Tibial nerve (tissue), 4 donors: ENCODE measurements at regions not wholly inside any gene's neighbourhood (a gene's known extent, or its start where the extent isn't known, plus 50 kb on each side); places are given as distances from the start of the nearest gene placed in this dataset.

Experiments used
- DNase-seq, 2 donors: peaks; one replicate each; pipeline ENCODE4 v3.0.0-alpha.2; 2019; ENCODE audit warnings: low spot score in 2 of 2
- H3K27ac ChIP-seq, 4 donors: fragments of 200-600 bp; sonication (generic) in 3 of 4; one replicate each; pipeline ENCODE4 v1.5.1; 2017 to 2019; ENCODE audit warnings: mild to moderate bottlenecking in 1 of 4
- H3K27me3 ChIP-seq, 2 donors: fragments of 200-600 bp; sonication (generic) in 1 of 2; one replicate each; pipeline versions ENCODE4 v1.5.1 to v1.6.0; 2017 to 2019
- H3K36me3 ChIP-seq, 3 donors: fragments of 200-600 bp; sonication (generic); one replicate each; pipeline ENCODE4 v1.5.1; 2018 to 2019
- H3K4me1 ChIP-seq, 4 donors: fragments of 200-600 bp; sonication (generic) in 3 of 4; one replicate each; pipeline ENCODE4 v1.5.1; 2017 to 2019
- H3K4me3 ChIP-seq, 4 donors: fragments of 200-600 bp; sonication (generic) in 3 of 4; one replicate each; pipeline ENCODE4 v1.5.1; 2017 to 2019; ENCODE audit warnings: mild to moderate bottlenecking in 1 of 4, moderate library complexity in 1 of 4
- H3K9me3 ChIP-seq, 4 donors: fragments of 200-600 bp; sonication (generic) in 3 of 4; one replicate each; pipeline ENCODE4 v1.5.1; 2017 to 2019
- EP300 ChIP-seq, 2 donors: sonication (generic); formaldehyde crosslinking; IDR thresholded peaks; one replicate each; pipeline ENCODE4 v1.6.1; 2017; ENCODE audit warnings: antibody characterized with exemption in 2 of 2, mild to moderate bottlenecking in 1 of 2
- POLR2A ChIP-seq, 2 donors: fragments of 450-650 bp; IDR thresholded peaks; one replicate each; pipeline ENCODE4 v1.6.1; 2017; ENCODE audit warnings: antibody characterized with exemption in 2 of 2, mild to moderate bottlenecking in 2 of 2, moderate library complexity in 2 of 2
- WGBS, 2 donors: methylation state at CpG; one replicate each; pipeline ENCODE4 v1.1.5; 2018; 5-methylcytosine and 5-hydroxymethylcytosine counted together
- TF ChIP-seq, protein P1 (sequence below), 5 experiments: fragments of 200-600 bp in 3 of 5; fragments of 450-650 bp in 2 of 5; sonication (generic) in 3 of 5; IDR thresholded peaks; one replicate each; pipeline ENCODE4 v1.5.1; 2016 to 2019; ENCODE audit warnings: antibody characterized with exemption in 5 of 5, mild to moderate bottlenecking in 3 of 5, moderate library complexity in 2 of 5

DNA sequence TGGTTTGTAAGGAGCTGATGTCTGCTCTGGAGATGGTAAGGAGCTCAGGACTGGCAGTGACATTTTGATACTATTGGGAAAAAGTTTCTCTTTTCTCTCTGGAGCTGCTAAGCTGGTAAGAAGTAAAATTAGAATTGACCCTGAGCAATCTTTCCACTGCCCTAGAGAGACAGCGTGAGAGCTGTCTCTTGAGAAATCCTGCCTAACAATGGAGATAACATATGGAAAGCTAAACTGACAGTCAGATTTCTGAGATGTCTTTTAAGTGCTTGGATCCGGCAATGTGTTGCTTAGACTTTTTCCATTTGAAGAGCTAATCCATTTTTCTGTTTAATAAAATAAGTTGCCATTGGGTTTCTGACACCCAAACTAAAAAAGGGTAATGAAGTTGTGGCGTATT, 302.4 kb downstream of the KCNS3 start:
- Histone ChIP-seq H3K4me1 (no peaks in the 10 kb centered on the region), H3K27ac (no peak overlapping the region), H3K4me3 (no peak overlapping the region), H3K36me3 (no peaks in the 10 kb centered on the region), H3K9me3 (no peaks in the 10 kb centered on the region), H3K27me3 (no peaks in the 10 kb centered on the region)
- no peak for DNase-seq
- TF ChIP-seq, protein P1, sequence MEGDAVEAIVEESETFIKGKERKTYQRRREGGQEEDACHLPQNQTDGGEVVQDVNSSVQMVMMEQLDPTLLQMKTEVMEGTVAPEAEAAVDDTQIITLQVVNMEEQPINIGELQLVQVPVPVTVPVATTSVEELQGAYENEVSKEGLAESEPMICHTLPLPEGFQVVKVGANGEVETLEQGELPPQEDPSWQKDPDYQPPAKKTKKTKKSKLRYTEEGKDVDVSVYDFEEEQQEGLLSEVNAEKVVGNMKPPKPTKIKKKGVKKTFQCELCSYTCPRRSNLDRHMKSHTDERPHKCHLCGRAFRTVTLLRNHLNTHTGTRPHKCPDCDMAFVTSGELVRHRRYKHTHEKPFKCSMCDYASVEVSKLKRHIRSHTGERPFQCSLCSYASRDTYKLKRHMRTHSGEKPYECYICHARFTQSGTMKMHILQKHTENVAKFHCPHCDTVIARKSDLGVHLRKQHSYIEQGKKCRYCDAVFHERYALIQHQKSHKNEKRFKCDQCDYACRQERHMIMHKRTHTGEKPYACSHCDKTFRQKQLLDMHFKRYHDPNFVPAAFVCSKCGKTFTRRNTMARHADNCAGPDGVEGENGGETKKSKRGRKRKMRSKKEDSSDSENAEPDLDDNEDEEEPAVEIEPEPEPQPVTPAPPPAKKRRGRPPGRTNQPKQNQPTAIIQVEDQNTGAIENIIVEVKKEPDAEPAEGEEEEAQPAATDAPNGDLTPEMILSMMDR (IDR thresholded peaks at IDR 0.05) = no peak
- TF ChIP-seq EP300 (IDR thresholded peaks at IDR 0.05) (no peak), POLR2A (IDR thresholded peaks at IDR 0.05) (no peak)
- 59 to 62% methylated on average over 3 of the region's 3 CpGs for WGBS, 2 donors

DNA sequence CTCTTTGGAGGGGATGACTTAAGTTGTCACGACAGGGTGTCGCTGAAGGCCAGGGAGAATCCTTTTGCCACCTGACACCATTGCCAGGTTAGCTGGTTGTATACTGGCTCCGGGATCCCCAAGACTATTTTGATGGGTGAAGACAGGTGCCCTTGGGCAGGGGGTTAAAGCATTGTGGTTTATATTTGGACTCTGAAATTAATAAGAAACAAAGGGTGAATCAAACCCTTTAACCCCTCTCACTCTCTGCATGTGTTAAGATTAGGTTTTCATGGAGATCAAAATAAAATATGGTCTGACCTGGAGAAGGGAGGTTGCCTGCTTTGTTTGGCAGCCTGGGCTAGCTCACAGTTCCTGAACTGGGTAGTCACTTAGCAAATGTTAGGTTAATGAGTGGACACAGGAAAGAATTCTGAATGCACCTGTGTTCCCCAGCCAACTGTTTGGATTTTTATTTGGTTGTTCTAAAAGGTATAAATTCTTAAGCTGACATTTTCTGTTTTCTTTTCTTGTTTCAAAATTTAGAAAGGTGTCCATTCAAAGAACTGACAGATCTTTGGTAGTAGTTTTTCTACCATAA, 301.7 kb downstream of the KCNS3 start:
- no peak for DNase-seq
- Histone ChIP-seq H3K4me3 (no peak overlapping the region), H3K4me1 (no peaks in the 10 kb centered on the region), H3K27ac (no peak overlapping the region), H3K9me3 (no peaks in the 10 kb centered on the region), H3K36me3 (no peaks in the 10 kb centered on the region), H3K27me3 (no peaks in the 10 kb centered on the region)
- TF ChIP-seq POLR2A (IDR thresholded peaks at IDR 0.05) = no peak
- TF ChIP-seq, protein P1 (IDR thresholded peaks at IDR 0.05) = no peak
- no peak for TF ChIP-seq EP300 (IDR thresholded peaks at IDR 0.05)
- 80 to 85% methylated on average over 3 of the region's 3 CpGs for WGBS, 2 donors

DNA sequence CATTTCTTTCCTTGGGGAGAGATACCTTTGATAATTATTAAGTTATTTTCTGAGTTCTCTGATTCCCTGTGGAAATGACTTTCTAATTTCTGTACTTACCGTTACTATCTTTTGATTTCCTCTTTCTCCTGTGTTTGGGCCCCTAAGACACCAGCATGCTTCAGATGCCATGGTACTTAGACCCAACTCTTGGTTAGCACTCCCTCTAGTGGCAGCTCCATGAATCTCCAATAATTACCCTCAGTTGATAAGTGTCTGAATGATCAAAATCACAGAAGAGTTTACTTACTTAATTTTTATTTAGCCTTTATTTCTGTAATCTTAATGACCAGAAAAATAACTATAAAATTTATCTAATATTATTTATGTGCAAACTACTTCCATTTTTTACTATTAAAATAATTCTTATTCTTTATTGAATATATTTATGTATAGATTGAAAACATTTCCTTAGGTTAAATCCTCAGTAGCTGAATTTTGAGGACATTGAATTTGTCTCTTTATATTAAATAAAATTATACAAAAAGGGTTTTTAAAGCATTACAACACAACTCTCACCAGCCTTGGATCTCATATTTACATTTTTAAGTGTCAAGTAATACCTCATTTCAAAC, 300.4 kb downstream of the KCNS3 start:
- Histone ChIP-seq H3K36me3 (no peaks in the 10 kb centered on the region), H3K4me1 (no peaks in the 10 kb centered on the region), H3K9me3 (no peaks in the 10 kb centered on the region), H3K27ac (no peak overlapping the region), H3K27me3 (no peaks in the 10 kb centered on the region), H3K4me3 (no peak overlapping the region)
- DNase-seq = peak in 1 of 2 donors; percentile 49
- 16 to 21% methylated on average over 1 of the region's 1 CpG for WGBS, 2 donors
- TF ChIP-seq POLR2A (IDR thresholded peaks at IDR 0.05) = no peak
- TF ChIP-seq, protein P1 (IDR thresholded peaks at IDR 0.05) = peak; percentile 44 to 71 (median 65)

DNA sequence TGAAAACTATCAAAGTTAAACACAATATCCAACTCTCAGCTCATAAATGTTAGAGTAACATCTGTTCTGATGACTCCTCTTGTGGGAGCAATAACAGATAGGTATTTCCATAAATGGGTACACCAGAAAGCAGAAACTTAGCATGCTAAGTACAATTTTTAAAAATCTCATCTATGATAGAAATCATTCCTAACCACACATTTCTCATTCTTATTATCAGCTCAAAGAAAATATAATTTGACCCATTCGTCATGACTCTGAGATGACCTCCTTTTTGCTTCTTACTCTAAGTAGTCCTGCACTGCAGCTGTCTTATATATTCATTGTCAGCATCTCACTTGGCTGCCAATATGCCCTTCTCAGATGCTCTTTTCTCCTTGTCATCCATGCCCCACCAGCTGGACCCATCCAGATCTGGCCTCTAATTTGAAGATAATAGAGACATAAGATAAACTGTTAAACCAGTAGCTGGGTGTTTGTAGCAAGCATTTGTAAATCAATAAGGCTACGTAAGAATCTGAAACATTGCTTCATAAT, 298.3 kb downstream of the KCNS3 start:
- 82 to 88% methylated on average over 2 of the region's 2 CpGs for WGBS, 2 donors
- no peaks in the 10 kb centered on the region for H3K4me1 ChIP-seq
- no peaks in the 10 kb centered on the region for H3K9me3 ChIP-seq
- no peak for TF ChIP-seq EP300 (IDR thresholded peaks at IDR 0.05)
- no peak overlapping the region for H3K27ac ChIP-seq
- no peak overlapping the region for H3K4me3 ChIP-seq
- no peaks in the 10 kb centered on the region for H3K36me3 ChIP-seq
- H3K27me3 ChIP-seq = no peaks in the 10 kb centered on the region
- no peak for DNase-seq

DNA sequence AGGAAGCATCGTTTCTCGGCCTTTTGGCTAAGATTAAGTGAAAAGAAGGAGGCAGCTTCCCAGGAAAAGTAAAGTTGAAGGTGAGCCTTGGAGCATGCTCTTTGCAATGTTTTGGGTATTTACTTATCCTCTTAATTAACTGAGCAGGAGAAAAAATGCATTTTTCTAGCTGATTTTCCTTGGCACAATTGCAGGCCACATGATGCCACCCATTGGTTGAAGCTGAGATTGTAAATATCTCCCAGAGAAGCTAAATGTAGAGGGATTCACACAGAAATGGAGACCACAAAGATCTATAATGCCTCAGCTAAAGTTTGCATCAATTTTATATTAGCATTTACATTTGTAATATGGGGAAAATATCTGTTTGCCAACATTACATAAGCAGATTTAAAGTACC, 294.1 kb downstream of the KCNS3 start:
- WGBS, 2 donors = 81 to 92% methylated on average over 2 of the region's 2 CpGs
- Histone ChIP-seq H3K27ac (no peak overlapping the region), H3K4me1 (no peaks in the 10 kb centered on the region), H3K27me3 (no peaks in the 10 kb centered on the region), H3K9me3 (no peaks in the 10 kb centered on the region), H3K4me3 (no peak overlapping the region), H3K36me3 (no peaks in the 10 kb centered on the region)
- no peak for TF ChIP-seq EP300 (IDR thresholded peaks at IDR 0.05)
- no peak for DNase-seq
